Endothelial cell of umbilical vein (primary cell): ENCODE measurements at regions not wholly inside any gene's neighbourhood (a gene's known extent, or its start where the extent isn't known, plus 50 kb on each side); places are given as distances from the start of the nearest gene placed in this dataset.

ENCODE experiments used
- BruUV-seq: library from RNA; stranded (reverse); fragments of 400-500 nt; replicated peaks from 2 replicates; lab custom pipeline; 2021; lab: Mats Ljungman, UMichigan
- CTCF ChIA-PET: fragments of 300-600, 350-600 bp; sonication (Branson Sonifier 250); formaldehyde crosslinking; loops from one replicate; lab custom pipeline; 2021; ENCODE audit warnings: antibody characterized with exemption, inconsistent platforms; lab: Charles Lee
- POLR2A ChIA-PET: fragments of 300-600, 350-600 bp; sonication (Branson Sonifier 250); formaldehyde crosslinking; loops from one replicate; lab custom pipeline; 2021; ENCODE audit warnings: antibody characterized with exemption, inconsistent platforms; lab: Charles Lee
- DNase-seq: peaks from one replicate; pipeline ENCODE4 v3.0.0-alpha.2; 2011; ENCODE audit warnings: low read depth, low spot score
- FAIRE-seq: peaks from 2 replicates; lab custom pipeline; 2011; peaks lifted over from hg19 to GRCh38; lab: Jason Lieb, UNC
- H2AFZ ChIP-seq: 2 replicates; pipeline ENCODE4 v1.6.0; 2012; ENCODE audit warnings: low read depth, low read length, control low read depth, inconsistent platforms
- H3K27ac ChIP-seq: 2 replicates; pipeline ENCODE4 v1.5.1; 2011; ENCODE audit warnings: low read depth, mild to moderate bottlenecking, control low read depth, low read length, moderate library complexity; ENCODE audit not compliant: insufficient read depth
- H3K27me3 ChIP-seq, 2 experiments: 2 replicates each; pipeline versions ENCODE4 v1.6.0 to v1.6.1; 2011; ENCODE audit warnings: low read length in 2 of 2, mixed read lengths in 1 of 2; ENCODE audit not compliant: control insufficient read depth in 2 of 2, insufficient read depth in 2 of 2
- H3K36me3 ChIP-seq, 2 experiments: 2 replicates in 1 of 2; 3 replicates in 1 of 2; pipeline ENCODE4 v1.5.1; 2011; ENCODE audit warnings: low read length in 2 of 2, mild to moderate bottlenecking in 1 of 2, moderate library complexity in 1 of 2; ENCODE audit not compliant: control insufficient read depth in 2 of 2, insufficient read depth in 2 of 2; ENCODE audit errors: extremely low read depth in 1 of 2
- H3K4me1 ChIP-seq: 3 replicates; pipeline ENCODE4 v1.5.1; 2011; ENCODE audit warnings: mild to moderate bottlenecking, low read length; ENCODE audit not compliant: control insufficient read depth, insufficient read depth; ENCODE audit errors: extremely low read depth
- H3K4me2 ChIP-seq: 2 replicates; pipeline ENCODE4 v1.6.1; 2011; ENCODE audit warnings: low read length, control low read depth, mixed read lengths; ENCODE audit not compliant: insufficient read depth
- H3K4me3 ChIP-seq, 3 experiments: fragments of 200-600 bp in 1 of 3; sonication (generic), shearing (Covaris generic) in 1 of 3; replicated peaks in 1 of 3; 2 replicates each; pipeline ENCODE4 v1.5.1; 2011 to 2016; ENCODE audit warnings: control low read depth in 3 of 3, low read length in 3 of 3, mild to moderate bottlenecking in 2 of 3, inconsistent platforms in 1 of 3, low read depth in 1 of 3, moderate library complexity in 1 of 3; ENCODE audit not compliant: insufficient read depth in 1 of 3
- H3K79me2 ChIP-seq: 2 replicates; pipeline ENCODE4 v1.6.0; 2012; ENCODE audit warnings: low read length, inconsistent platforms; ENCODE audit not compliant: control insufficient read depth, insufficient read depth
- H3K9ac ChIP-seq: replicated peaks from 2 replicates; pipeline ENCODE3; 2011; ENCODE audit warnings: low read length, control low read depth; ENCODE audit not compliant: insufficient read depth; ENCODE audit errors: extremely low read depth
- H3K9me1 ChIP-seq: replicated peaks from 3 replicates; pipeline ENCODE4 v1.6.0; 2011; ENCODE audit warnings: mild to moderate bottlenecking, low read length; ENCODE audit not compliant: control insufficient read depth, insufficient read depth; ENCODE audit errors: extremely low read depth
- H3K9me3 ChIP-seq: replicated peaks from 2 replicates; pipeline ENCODE4 v1.5.1; 2012; ENCODE audit warnings: low read length, inconsistent platforms; ENCODE audit not compliant: control insufficient read depth, insufficient read depth
- H4K20me1 ChIP-seq: replicated peaks from 2 replicates; pipeline ENCODE3; 2011; ENCODE audit warnings: mild to moderate bottlenecking, low read length; ENCODE audit not compliant: control insufficient read depth, insufficient read depth; ENCODE audit errors: extremely low read depth
- CTCF ChIP-seq, 2 donors: IDR thresholded peaks; 1 replicate in 1 of 2; 2 replicates in 1 of 2; pipeline ENCODE4 v1.5.1; 2011; ENCODE audit warnings: low read length in 2 of 2, mild to moderate bottlenecking in 2 of 2, moderate library complexity in 2 of 2, control low read depth in 1 of 2, inconsistent platforms in 1 of 2, low read depth in 1 of 2; ENCODE audit not compliant: insufficient read depth in 1 of 2; ENCODE audit errors: extremely low read depth in 1 of 2
- EZH2 ChIP-seq: IDR thresholded peaks from 2 replicates; pipeline ENCODE4 v1.6.1; 2012; ENCODE audit warnings: borderline replicate concordance, low read depth, mild to moderate bottlenecking, moderate library complexity, low read length, inconsistent platforms; ENCODE audit not compliant: severe bottlenecking
- FOS ChIP-seq: IDR thresholded peaks from 2 replicates; pipeline ENCODE4 v1.6.1; 2011; ENCODE audit warnings: mild to moderate bottlenecking, low read length, moderate library complexity, borderline replicate concordance; ENCODE audit not compliant: insufficient read depth
- GATA2 ChIP-seq: IDR thresholded peaks from 2 replicates; pipeline ENCODE4 v1.7.0; 2011; ENCODE audit warnings: low read depth, mild to moderate bottlenecking, moderate library complexity, mixed read lengths, low read length; ENCODE audit not compliant: insufficient read length, insufficient read depth
- JUN ChIP-seq: IDR thresholded peaks from 2 replicates; pipeline ENCODE4 v1.6.1; 2011; ENCODE audit warnings: borderline replicate concordance, low read depth; ENCODE audit not compliant: insufficient read length, insufficient read depth
- MYC ChIP-seq: IDR thresholded peaks from one replicate; pipeline ENCODE4 v1.6.1; 2011; ENCODE audit warnings: mild to moderate bottlenecking, low read depth, low read length
- POLR2A ChIP-seq: IDR thresholded peaks from 2 replicates; pipeline ENCODE4 v1.6.1; 2012; ENCODE audit warnings: low read depth, mild to moderate bottlenecking, control low read depth, low read length
- POLR2AphosphoS5 ChIP-seq: IDR thresholded peaks from 2 replicates; pipeline ENCODE4 v1.6.1; 2012; ENCODE audit warnings: low read depth, mild to moderate bottlenecking, control low read depth, low read length, moderate library complexity; ENCODE audit not compliant: insufficient read depth
- dilution Hi-C: fragments of 300-500 bp; cut with MboI; formaldehyde crosslinking; loops from one replicate; pipeline ENCODE4 v1.15.0; 2019; ENCODE audit warnings: low sequenced_read_pairs; ENCODE audit not compliant: extremely low pct_ligation_motif_present
- intact Hi-C: fragments of 100-400 bp; cut with micrococcal nuclease; formaldehyde crosslinking; loops from one replicate; pipeline ENCODE4 v1.10.0; 2022
- TF ChIP-seq, protein P1 (sequence below): IDR thresholded peaks from 2 replicates; pipeline ENCODE4 v1.6.1; 2011; ENCODE audit not compliant: insufficient read depth, insufficient read length

DNA sequence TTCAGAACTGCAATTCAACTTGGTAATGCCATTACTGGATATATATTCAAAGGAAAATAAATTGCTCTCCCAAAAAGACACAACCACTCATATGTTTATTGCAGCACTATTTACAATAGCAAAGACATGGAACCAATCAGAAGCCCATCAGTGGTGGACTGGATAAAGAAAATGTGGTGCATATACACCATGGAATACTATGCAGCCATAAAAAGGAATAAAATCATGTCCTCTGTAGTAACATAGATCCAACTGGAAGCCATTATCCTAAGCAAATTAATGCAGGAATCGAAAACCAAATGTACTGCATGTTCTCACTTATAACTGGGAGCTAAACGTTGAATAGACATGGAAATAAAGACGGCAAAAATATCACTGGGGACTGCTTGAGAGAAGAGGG lies 117.0 kb downstream of the MAP3K21 start:
- no peak for TF ChIP-seq POLR2AphosphoS5
- no peak for TF ChIP-seq MYC
- no peak for TF ChIP-seq JUN
- TF ChIP-seq, protein P1, sequence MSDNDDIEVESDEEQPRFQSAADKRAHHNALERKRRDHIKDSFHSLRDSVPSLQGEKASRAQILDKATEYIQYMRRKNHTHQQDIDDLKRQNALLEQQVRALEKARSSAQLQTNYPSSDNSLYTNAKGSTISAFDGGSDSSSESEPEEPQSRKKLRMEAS: no peak
- TF ChIP-seq GATA2: no peak
- no peak for TF ChIP-seq CTCF (IDR thresholded peaks at IDR 0.05; ENCODE audit: extremely low read depth in 1 of 2, insufficient read depth in 1 of 2, low read depth in 1 of 2, low read length in 2 of 2)
- no peak for TF ChIP-seq FOS
- no peak for TF ChIP-seq POLR2A
- no peak for TF ChIP-seq EZH2
- no peak overlapping the region for H3K27ac ChIP-seq
- H3K4me1 ChIP-seq: no peaks in the 10 kb centered on the region
- H3K9ac ChIP-seq: no peak overlapping the region
- H2AFZ ChIP-seq: no peak overlapping the region
- no peak overlapping the region for H3K4me2 ChIP-seq
- no peaks in the 10 kb centered on the region for H3K9me3 ChIP-seq
- H3K27me3 ChIP-seq: no peaks in the 10 kb centered on the region
- dilution Hi-C loops: no loop called here
- no peak overlapping the region for H3K4me3 ChIP-seq
- no peaks in the 10 kb centered on the region for H4K20me1 ChIP-seq
- DNase-seq (no peak), FAIRE-seq (no peak)
- ChIA-PET CTCF (no interaction called here), POLR2A (no interaction called here)
- no peaks in the 10 kb centered on the region for H3K9me1 ChIP-seq
- no TSS peak for BruUV-seq
- H3K36me3 ChIP-seq: no peaks in the 10 kb centered on the region
- H3K79me2 ChIP-seq: no peaks in the 10 kb centered on the region
- intact Hi-C loops: no loop called here
